ENCODE measurements at regions not wholly inside any gene's neighbourhood (a gene's known extent, or its start where the extent isn't known, plus 50 kb on each side); places are given as distances from the start of the nearest gene placed in this dataset.

GRCh38 chr14:80426683-80427082, 215.4 kb upstream of the DIO2 start:
- DNase-seq (ENCODE audit: low spot score) (no peak), ATAC-seq (ENCODE audit: low FRiP score) (no peak)
- TF ChIP-seq CTCF (IDR thresholded peaks at IDR 0.05) = no peak

GRCh38 chr14:80425686-80426085, 214.4 kb upstream of the DIO2 start:
- DNase-seq (ENCODE audit: low spot score) (no peak), ATAC-seq (ENCODE audit: low FRiP score) (no peak)
- TF ChIP-seq CTCF (IDR thresholded peaks at IDR 0.05) = no peak

- TF ChIP-seq CTCF (IDR thresholded peaks at IDR 0.05) = no peak
- no peak for ATAC-seq (ENCODE audit: low FRiP score)
- DNase-seq (ENCODE audit: low spot score) = no peak
These were observed 208.5 kb upstream of the DIO2 start for GRCh38 chr14:80419769-80420168.

- DNase-seq (ENCODE audit: low spot score) (no peak), ATAC-seq (ENCODE audit: low FRiP score) (no peak)
- no peak for TF ChIP-seq CTCF (IDR thresholded peaks at IDR 0.05)
These were observed 208.0 kb upstream of the DIO2 start for GRCh38 chr14:80419345-80419744.

- ATAC-seq (ENCODE audit: low FRiP score) (no peak), DNase-seq (ENCODE audit: low spot score) (no peak)
- no peak for TF ChIP-seq CTCF (IDR thresholded peaks at IDR 0.05)
These were observed 204.3 kb upstream of the DIO2 start for GRCh38 chr14:80415636-80416035.

- no peak for TF ChIP-seq CTCF (IDR thresholded peaks at IDR 0.05)
- DNase-seq (ENCODE audit: low spot score) (no peak), ATAC-seq (ENCODE audit: low FRiP score) (no peak)
These were observed 202.8 kb upstream of the DIO2 start for GRCh38 chr14:80414080-80414479.

GRCh38 chr14:80404413-80404812, 193.1 kb upstream of the DIO2 start:
- ATAC-seq (ENCODE audit: low FRiP score) (no peak), DNase-seq (ENCODE audit: low spot score) (no peak)
- TF ChIP-seq CTCF (IDR thresholded peaks at IDR 0.05) = no peak

All from omental fat pad (tissue), 3 donors.